ENCODE measurements at regions not wholly inside any gene's neighbourhood (a gene's known extent, or its start where the extent isn't known, plus 50 kb on each side); places are given as distances from the start of the nearest gene placed in this dataset.
"Not testable (repeated sequence)": the region's sequence is repeated elsewhere in the genome, so short reads cannot be mapped to it uniquely, and the experiment has no call there.

DNA sequence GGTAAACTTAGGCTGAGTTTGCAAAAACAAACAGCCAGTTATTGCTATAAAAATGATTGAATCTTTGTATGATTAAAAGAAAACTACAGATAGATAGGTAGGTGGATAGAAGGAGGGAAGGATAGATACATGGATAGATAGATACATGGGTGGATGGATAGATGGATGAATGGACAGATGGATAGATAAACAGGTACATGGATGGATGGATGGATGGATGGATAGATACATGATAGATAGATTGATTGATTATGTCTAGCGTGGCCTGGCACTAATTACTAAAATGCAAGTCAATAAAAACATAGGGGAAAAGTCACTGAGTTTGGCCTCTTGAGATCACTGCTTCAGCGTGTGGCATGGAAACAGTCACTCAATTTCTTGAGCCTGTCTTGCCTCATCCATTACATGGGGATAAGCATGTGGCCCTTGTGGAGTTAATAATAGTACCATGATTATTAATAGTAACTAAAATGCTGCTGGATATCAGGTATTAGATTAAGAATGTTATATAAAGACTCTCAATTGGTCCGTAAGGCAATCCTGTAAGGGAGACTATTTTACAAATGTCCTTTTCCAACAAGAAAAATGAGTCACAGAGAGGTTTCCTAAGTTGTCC, 184.9 kb downstream of the HS3ST3A1 start:
- H3K27me3 Mint-ChIP-seq = peaks cover 5% of the 10 kb centered on the region
- H3K9me3 Mint-ChIP-seq = peaks cover 1% of the 10 kb centered on the region
- no peak overlapping the region for H3K27ac Mint-ChIP-seq
- ATAC-seq (ENCODE audit: low read depth) (no peak), DNase-seq (no peak)
- no peaks in the 10 kb centered on the region for H3K36me3 Mint-ChIP-seq
- H3K4me1 Mint-ChIP-seq = no peaks in the 10 kb centered on the region
- H3K4me3 Mint-ChIP-seq = no peak overlapping the region
- POLR2A ChIA-PET = no interaction called here

GRCh38 chr17:13415871-13416416, 185.8 kb downstream of the HS3ST3A1 start:
- peaks cover 2% of the 10 kb centered on the region for H3K27me3 Mint-ChIP-seq
- POLR2A ChIA-PET = no interaction called here
- DNase-seq (no peak), ATAC-seq (ENCODE audit: low read depth) (no peak)
- H3K27ac Mint-ChIP-seq = no peak overlapping the region
- no peaks in the 10 kb centered on the region for H3K4me1 Mint-ChIP-seq
- no peak overlapping the region for H3K4me3 Mint-ChIP-seq
- peaks cover 1% of the 10 kb centered on the region for H3K9me3 Mint-ChIP-seq
- H3K36me3 Mint-ChIP-seq = no peaks in the 10 kb centered on the region

DNA sequence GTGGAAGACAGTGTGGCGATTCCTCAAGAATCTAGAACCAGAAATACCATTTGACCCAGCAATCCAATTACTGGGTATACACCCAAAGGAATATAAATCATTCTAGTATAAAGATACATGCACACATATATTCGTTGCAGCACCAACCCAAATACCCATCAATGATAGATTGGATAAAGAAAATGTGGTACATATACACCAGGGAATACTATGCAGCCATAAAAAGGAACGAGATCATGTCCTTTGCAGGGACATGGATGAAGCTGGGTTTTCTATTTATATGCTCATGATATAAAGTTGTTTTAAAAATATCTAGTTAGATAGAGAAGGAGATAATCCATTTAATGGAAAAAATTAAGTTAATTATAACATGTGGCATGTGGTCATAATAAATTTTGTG, 186.5 kb downstream of the HS3ST3A1 start:
- H3K4me3 Mint-ChIP-seq; H3K27me3 Mint-ChIP-seq; H3K36me3 Mint-ChIP-seq; DNase-seq; ATAC-seq (ENCODE audit: low read depth); H3K27ac Mint-ChIP-seq; POLR2A ChIA-PET; H3K4me1 Mint-ChIP-seq; H3K9me3 Mint-ChIP-seq: not testable (repeated sequence)

DNA sequence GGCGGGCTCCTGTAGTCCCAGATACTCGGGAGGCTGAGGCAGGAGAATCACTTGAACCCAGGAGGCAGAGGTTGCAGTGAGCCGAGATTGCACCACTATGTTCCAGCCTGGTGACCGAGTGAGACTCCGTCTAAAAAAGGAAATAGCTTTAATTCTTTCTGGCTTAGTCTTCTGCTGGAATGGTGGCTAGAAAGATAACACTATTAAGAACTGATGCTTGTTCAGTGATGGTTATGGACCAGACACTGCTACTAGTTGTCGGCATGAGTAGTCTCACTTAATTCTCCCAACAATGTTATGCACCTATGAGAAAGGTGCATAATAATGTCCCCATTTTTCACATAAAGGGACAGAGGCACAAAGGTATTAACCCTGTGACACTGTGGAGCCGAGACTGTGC, 188.7 kb downstream of the HS3ST3A1 start:
- no peak for DNase-seq
- POLR2A ChIA-PET = no interaction called here
- ATAC-seq (ENCODE audit: low read depth) = no peak
- no peak overlapping the region for H3K27ac Mint-ChIP-seq
- H3K4me1 Mint-ChIP-seq = no peaks in the 10 kb centered on the region
- H3K9me3 Mint-ChIP-seq = peaks cover 1% of the 10 kb centered on the region
- peaks cover 4% of the 10 kb centered on the region for H3K27me3 Mint-ChIP-seq
- H3K36me3 Mint-ChIP-seq = no peaks in the 10 kb centered on the region
- H3K4me3 Mint-ChIP-seq = no peak overlapping the region

- Mint-ChIP-seq H3K27ac (no peak overlapping the region), H3K4me1 (no peaks in the 10 kb centered on the region), H3K9me3 (peaks cover 1% of the 10 kb centered on the region), H3K36me3 (no peaks in the 10 kb centered on the region), H3K27me3 (peaks cover 2% of the 10 kb centered on the region), H3K4me3 (no peak overlapping the region)
- ATAC-seq (ENCODE audit: low read depth) (no peak), DNase-seq (no peak)
- POLR2A ChIA-PET = no interaction called here
Measured at GRCh38 chr17:13410874-13411273, 190.9 kb downstream of the HS3ST3A1 start.

GRCh38 chr17:13410214-13410613, 191.5 kb downstream of the HS3ST3A1 start:
- H3K36me3 Mint-ChIP-seq = no peaks in the 10 kb centered on the region

GRCh38 chr17:13409455-13409854, 192.3 kb downstream of the HS3ST3A1 start:
- H3K4me3 Mint-ChIP-seq = no peak overlapping the region
- no peaks in the 10 kb centered on the region for H3K9me3 Mint-ChIP-seq
- POLR2A ChIA-PET = no interaction called here
- ATAC-seq (ENCODE audit: low read depth) = no peak
- H3K36me3 Mint-ChIP-seq = no peaks in the 10 kb centered on the region
- no peak overlapping the region for H3K27ac Mint-ChIP-seq
- no peaks in the 10 kb centered on the region for H3K4me1 Mint-ChIP-seq
- peaks cover 2% of the 10 kb centered on the region for H3K27me3 Mint-ChIP-seq
- DNase-seq = no peak

More at GRCh38 chr17:13410214-13410613, 191.5 kb downstream of the HS3ST3A1 start:
- Mint-ChIP-seq H3K4me3 (no peak overlapping the region), H3K27ac (no peak overlapping the region), H3K9me3 (peaks cover 1% of the 10 kb centered on the region), H3K27me3 (peaks cover 2% of the 10 kb centered on the region), H3K4me1 (no peaks in the 10 kb centered on the region)
- POLR2A ChIA-PET = no interaction called here
- no peak for DNase-seq
- ATAC-seq (ENCODE audit: low read depth) = no peak

DNA sequence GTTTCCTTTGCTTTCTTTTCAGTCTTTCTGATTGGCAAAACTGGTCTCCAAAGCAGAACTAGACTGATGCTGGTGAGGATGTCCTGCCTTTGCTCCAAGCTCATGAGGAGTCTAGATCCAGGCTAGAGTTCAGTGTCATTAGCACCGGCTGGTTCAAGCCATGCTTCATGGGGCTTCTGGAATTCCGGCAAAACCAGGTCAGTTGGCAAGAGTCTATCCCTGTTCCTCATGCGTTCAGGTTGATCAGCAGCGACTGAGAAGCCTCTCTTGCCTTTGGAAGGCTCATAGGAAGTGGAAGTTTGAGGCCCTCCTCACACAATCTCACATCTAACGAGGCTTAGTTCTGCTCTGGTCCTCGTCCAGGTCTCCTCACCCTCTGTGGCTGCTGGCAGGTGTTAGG, 194.3 kb downstream of the HS3ST3A1 start:
- H3K36me3 Mint-ChIP-seq = no peaks in the 10 kb centered on the region
- no peaks in the 10 kb centered on the region for H3K4me1 Mint-ChIP-seq
- H3K27ac Mint-ChIP-seq = no peak overlapping the region
- no peaks in the 10 kb centered on the region for H3K9me3 Mint-ChIP-seq
- H3K27me3 Mint-ChIP-seq = peaks cover 2% of the 10 kb centered on the region
- ATAC-seq (ENCODE audit: low read depth) (no peak), DNase-seq (no peak)
- POLR2A ChIA-PET = no interaction called here
- no peak overlapping the region for H3K4me3 Mint-ChIP-seq

DNA sequence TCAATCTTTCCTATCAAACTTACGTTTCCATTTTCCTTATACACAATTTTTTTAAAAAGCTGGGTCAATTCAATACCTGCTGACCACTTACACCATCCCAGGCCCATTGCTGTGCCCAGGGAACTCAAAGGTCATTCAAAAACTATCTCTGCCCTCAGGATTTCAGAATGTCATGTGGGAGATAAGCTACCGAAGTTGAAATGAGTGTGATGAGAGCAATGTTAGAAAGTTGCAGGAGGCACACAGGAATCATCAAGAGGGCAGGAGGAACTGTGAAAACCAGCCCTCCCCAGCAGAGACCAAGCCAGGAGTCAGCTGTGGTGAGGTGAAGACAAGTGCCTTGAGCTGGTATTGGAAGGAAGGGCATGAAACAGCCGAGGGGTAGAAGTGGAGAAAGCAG, 195.9 kb downstream of the HS3ST3A1 start:
- H3K9me3 Mint-ChIP-seq = no peaks in the 10 kb centered on the region
- peaks cover 2% of the 10 kb centered on the region for H3K27me3 Mint-ChIP-seq
- H3K4me3 Mint-ChIP-seq = no peak overlapping the region
- no peak overlapping the region for H3K27ac Mint-ChIP-seq
- DNase-seq (no peak), ATAC-seq (ENCODE audit: low read depth) (no peak)
- H3K4me1 Mint-ChIP-seq = no peaks in the 10 kb centered on the region
- POLR2A ChIA-PET = no interaction called here
- H3K36me3 Mint-ChIP-seq = no peaks in the 10 kb centered on the region

- Mint-ChIP-seq H3K9me3 (no peaks in the 10 kb centered on the region), H3K27me3 (peaks cover 2% of the 10 kb centered on the region), H3K36me3 (no peaks in the 10 kb centered on the region), H3K4me1 (no peaks in the 10 kb centered on the region), H3K27ac (no peak overlapping the region), H3K4me3 (no peak overlapping the region)
- no peak for ATAC-seq (ENCODE audit: low read depth)
- DNase-seq = no peak
- POLR2A ChIA-PET = no interaction called here
Measured at GRCh38 chr17:13405080-13405479, 196.6 kb downstream of the HS3ST3A1 start.

DNA sequence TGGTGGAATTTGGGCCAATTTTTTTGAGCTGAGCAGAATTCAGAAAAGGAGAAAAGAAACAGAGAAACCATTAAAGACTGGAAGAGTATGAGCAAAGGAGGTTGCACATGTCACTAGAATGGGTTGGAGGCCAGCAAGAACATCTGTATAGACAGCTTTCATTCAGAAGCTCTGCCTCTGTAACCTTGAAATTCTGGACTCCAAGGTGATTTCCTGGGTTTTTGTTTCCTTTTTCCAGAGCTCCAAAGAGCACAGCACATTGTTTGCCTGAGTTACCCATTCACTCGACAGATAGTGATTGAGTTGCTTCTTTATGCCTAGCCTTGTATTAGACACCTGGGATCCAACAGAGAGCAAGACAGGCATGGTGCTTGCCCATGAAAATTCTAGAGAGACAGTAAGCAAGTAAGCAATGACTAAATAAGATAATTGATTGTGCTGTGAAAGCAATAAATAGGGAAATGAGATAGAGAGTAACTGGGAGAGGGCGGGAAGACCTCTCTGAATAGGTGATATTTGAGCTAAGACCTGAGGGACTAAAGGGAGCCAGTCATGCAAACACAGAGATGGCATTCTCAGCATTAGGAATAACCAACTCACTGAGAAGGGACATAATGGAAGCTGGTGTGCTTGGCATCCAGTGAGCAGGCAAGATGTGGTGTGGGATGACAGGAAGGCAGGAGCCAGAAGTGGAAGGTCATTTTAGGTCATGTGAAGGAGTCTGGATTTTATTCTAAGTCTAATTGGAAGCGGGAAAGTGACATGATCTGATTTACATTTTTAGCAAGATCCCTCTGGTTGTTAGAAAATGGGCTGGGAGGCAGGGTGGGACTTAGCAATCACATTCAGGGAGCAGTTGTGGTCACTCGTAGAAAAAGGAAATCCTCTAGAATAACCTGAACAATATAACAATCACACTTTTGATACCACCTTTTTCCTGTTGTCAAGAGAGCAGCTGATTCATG, 197.5 kb downstream of the HS3ST3A1 start:
- Mint-ChIP-seq H3K9me3 (no peaks in the 10 kb centered on the region), H3K4me3 (no peak overlapping the region), H3K27me3 (no peaks in the 10 kb centered on the region), H3K4me1 (no peaks in the 10 kb centered on the region), H3K36me3 (no peaks in the 10 kb centered on the region), H3K27ac (no peak overlapping the region)
- POLR2A ChIA-PET = no interaction called here
- DNase-seq (no peak), ATAC-seq (ENCODE audit: low read depth) (no peak)

DNA sequence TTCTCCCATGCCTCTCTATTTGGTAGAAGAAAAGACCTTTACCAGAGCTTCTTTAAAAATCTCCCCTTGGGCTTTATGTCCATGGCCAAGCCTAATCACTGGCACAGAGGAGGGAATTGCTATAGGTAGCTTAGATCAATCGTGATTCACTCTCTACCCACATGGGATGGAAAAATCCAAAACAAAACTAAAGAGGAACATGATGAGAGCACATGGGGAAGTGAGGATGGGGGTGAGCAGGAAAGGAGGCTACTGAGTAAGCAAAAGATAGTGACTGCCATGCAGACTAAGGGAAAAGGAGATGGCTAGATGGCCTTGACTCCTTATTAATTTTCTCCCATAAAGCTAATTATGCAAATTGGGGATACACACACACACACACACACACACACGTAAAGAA, 201.2 kb downstream of the HS3ST3A1 start:
- DNase-seq (no peak), ATAC-seq (ENCODE audit: low read depth) (no peak)
- POLR2A ChIA-PET = no interaction called here
- Mint-ChIP-seq H3K4me3 (no peak overlapping the region), H3K27ac (no peak overlapping the region), H3K9me3 (no peaks in the 10 kb centered on the region), H3K27me3 (no peaks in the 10 kb centered on the region), H3K36me3 (no peaks in the 10 kb centered on the region), H3K4me1 (no peaks in the 10 kb centered on the region)

DNA sequence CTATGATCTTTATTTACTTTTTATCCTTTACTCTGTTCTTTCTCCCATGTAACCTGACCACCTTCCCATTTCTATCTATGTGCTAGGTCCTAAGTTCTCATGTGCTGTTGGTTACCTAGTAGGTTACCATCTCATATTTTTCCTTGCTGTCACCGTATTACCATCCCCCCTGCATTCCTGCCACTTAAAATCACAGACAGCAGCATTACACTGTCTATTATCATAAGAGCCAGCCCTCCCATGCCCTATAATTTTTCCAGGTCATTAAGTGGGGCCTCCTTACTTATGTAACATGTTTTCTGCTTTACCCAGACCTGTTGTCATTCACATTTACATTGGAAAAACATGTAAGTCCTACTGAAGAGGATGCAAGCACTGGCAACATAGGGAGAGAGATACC, 202.9 kb downstream of the HS3ST3A1 start:
- no peaks in the 10 kb centered on the region for H3K27me3 Mint-ChIP-seq
- H3K36me3 Mint-ChIP-seq = no peaks in the 10 kb centered on the region
- no peak for DNase-seq
- no peak for ATAC-seq (ENCODE audit: low read depth)
- H3K9me3 Mint-ChIP-seq = no peaks in the 10 kb centered on the region
- no peaks in the 10 kb centered on the region for H3K4me1 Mint-ChIP-seq
- no peak overlapping the region for H3K27ac Mint-ChIP-seq
- H3K4me3 Mint-ChIP-seq = no peak overlapping the region
- POLR2A ChIA-PET = no interaction called here

DNA sequence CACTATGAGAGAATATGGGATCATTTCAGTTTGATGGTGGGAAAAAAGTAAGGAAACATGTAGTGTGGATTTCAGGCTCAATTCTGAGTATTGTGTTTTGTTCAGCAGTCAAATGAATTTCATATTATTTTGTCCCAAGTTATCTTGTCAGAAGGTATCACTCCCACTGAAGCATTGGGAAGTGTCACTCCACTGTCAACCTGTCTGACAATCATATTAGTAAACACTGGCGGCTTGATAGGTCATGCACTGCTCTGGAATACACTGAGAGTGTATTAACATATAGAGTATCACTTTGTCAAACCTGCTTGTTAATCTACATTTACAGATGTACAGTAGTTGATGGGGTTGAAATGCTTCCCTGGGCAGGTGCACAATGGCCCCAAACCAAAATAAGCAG, 203.6 kb downstream of the HS3ST3A1 start:
- no peaks in the 10 kb centered on the region for H3K9me3 Mint-ChIP-seq
- POLR2A ChIA-PET = no interaction called here
- no peaks in the 10 kb centered on the region for H3K27me3 Mint-ChIP-seq
- no peak overlapping the region for H3K27ac Mint-ChIP-seq
- DNase-seq (no peak), ATAC-seq (ENCODE audit: low read depth) (no peak)
- no peak overlapping the region for H3K4me3 Mint-ChIP-seq
- H3K36me3 Mint-ChIP-seq = no peaks in the 10 kb centered on the region
- H3K4me1 Mint-ChIP-seq = no peaks in the 10 kb centered on the region
